Left lung (tissue), 4 donors: ENCODE measurements at regions not wholly inside any gene's neighbourhood (a gene's known extent, or its start where the extent isn't known, plus 50 kb on each side); places are given as distances from the start of the nearest gene placed in this dataset.

ENCODE experiments used
- ATAC-seq: fragments of 200-7000 bp; cut with Tn5 transposase; one replicate; pipeline ENCODE4 v1.9.1; 2020; ENCODE audit warnings: moderate library complexity
- DNase-seq, 4 donors: peaks; one replicate each; pipeline ENCODE4 v3.0.0-alpha.2; 2013 to 2020
- H3K27ac ChIP-seq, 2 donors: fragments of 200-600 bp; sonication (generic) in 1 of 2; one replicate each; pipeline versions ENCODE4 v1.5.0 to v1.8.0; 2020 to 2021
- H3K27me3 ChIP-seq, 2 donors: fragments of 200-600 bp; sonication (generic) in 1 of 2; one replicate each; pipeline versions ENCODE4 v1.5.0 to v1.8.0; 2020 to 2021
- H3K36me3 ChIP-seq, 2 donors: fragments of 200-600 bp; sonication (generic) in 1 of 2; one replicate each; pipeline versions ENCODE4 v1.5.0 to v1.8.0; 2020 to 2021
- H3K4me1 ChIP-seq, 2 donors: fragments of 200-600 bp; one replicate each; pipeline ENCODE4 v1.8.0; 2021
- H3K4me3 ChIP-seq, 2 donors: fragments of 200-600 bp; sonication (generic) in 1 of 2; one replicate each; pipeline versions ENCODE4 v1.5.0 to v1.8.0; 2020 to 2021; ENCODE audit warnings: mild to moderate bottlenecking in 1 of 2
- H3K9me3 ChIP-seq, 2 donors: fragments of 200-600 bp; sonication (generic) in 1 of 2; one replicate each; pipeline versions ENCODE4 v1.5.0 to v1.8.0; 2020 to 2021
- intact Hi-C, 2 donors: fragments of 100-400 bp; cut with DNase I; formaldehyde crosslinking; loops; one replicate each; pipeline versions ENCODE4 v1.11.2 to v1.14.2; 2022
- TF ChIP-seq, protein P1 (sequence below), 2 donors: fragments of 200-600 bp; sonication (generic) in 1 of 2; IDR thresholded peaks; one replicate each; pipeline versions ENCODE4 v1.5.0 to v1.8.0; 2021; ENCODE audit warnings: antibody characterized with exemption in 2 of 2
- donor health status: DM: no; HTN: yes; CAD: no.
- donor health status: DM: no; HTN: no; CAD: no.

- no peak for DNase-seq
- H3K4me3 ChIP-seq: no peak overlapping the region
- no peaks in the 10 kb centered on the region for H3K4me1 ChIP-seq
- no peak for ATAC-seq
- H3K36me3 ChIP-seq: no peaks in the 10 kb centered on the region
- no peak overlapping the region for H3K27ac ChIP-seq
- TF ChIP-seq, protein P1, sequence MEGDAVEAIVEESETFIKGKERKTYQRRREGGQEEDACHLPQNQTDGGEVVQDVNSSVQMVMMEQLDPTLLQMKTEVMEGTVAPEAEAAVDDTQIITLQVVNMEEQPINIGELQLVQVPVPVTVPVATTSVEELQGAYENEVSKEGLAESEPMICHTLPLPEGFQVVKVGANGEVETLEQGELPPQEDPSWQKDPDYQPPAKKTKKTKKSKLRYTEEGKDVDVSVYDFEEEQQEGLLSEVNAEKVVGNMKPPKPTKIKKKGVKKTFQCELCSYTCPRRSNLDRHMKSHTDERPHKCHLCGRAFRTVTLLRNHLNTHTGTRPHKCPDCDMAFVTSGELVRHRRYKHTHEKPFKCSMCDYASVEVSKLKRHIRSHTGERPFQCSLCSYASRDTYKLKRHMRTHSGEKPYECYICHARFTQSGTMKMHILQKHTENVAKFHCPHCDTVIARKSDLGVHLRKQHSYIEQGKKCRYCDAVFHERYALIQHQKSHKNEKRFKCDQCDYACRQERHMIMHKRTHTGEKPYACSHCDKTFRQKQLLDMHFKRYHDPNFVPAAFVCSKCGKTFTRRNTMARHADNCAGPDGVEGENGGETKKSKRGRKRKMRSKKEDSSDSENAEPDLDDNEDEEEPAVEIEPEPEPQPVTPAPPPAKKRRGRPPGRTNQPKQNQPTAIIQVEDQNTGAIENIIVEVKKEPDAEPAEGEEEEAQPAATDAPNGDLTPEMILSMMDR (IDR thresholded peaks at IDR 0.05): no peak
- intact Hi-C loops: no loop called here
- no peaks in the 10 kb centered on the region for H3K27me3 ChIP-seq
- peaks cover 0 to 8% of the 10 kb centered on the region in 2 donors for H3K9me3 ChIP-seq
Measured at GRCh38 chr2:12895017-12895416, 178.3 kb downstream of the TRIB2 start.

DNA sequence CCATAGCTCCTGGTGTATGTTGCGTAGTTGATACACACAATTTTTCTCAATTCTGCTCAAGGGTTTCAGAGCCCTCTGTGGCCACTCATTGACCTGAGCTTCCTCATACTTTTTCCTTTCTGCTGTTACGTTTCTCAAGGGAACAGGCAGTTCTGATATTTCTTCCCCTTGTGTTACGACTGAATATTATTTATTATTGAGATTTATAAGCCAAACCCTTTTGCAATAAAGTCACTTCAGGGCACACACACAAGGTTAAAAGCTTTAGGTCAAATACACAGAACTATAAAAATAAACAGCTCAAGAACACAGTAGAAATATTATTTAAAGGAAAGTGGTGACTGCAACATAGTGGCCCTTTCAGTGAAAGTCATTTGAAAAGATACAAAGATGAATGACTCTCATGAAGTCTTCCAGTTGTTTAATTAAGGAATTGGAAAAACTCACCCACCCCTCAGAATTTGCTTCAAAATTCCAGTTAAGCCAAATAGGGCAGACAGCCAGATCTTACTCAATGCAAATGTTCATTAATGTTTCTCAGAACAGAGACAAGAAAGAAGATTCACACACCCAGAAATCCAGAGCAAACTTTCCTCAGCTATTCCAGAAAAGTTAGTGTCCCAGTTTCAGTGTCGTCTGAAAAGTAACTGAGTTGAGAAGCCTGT lies 179.7 kb downstream of the TRIB2 start:
- ATAC-seq (no peak), DNase-seq (peak in 1 of 4 donors; percentile 18)
- H3K27ac ChIP-seq: no peak overlapping the region
- no peaks in the 10 kb centered on the region for H3K36me3 ChIP-seq
- no peaks in the 10 kb centered on the region for H3K4me1 ChIP-seq
- TF ChIP-seq, protein P1 (IDR thresholded peaks at IDR 0.05): no peak
- H3K27me3 ChIP-seq: no peaks in the 10 kb centered on the region
- no peak overlapping the region for H3K4me3 ChIP-seq
- H3K9me3 ChIP-seq: peaks cover 0 to 8% of the 10 kb centered on the region in 2 donors
- intact Hi-C loops: no loop called here

DNA sequence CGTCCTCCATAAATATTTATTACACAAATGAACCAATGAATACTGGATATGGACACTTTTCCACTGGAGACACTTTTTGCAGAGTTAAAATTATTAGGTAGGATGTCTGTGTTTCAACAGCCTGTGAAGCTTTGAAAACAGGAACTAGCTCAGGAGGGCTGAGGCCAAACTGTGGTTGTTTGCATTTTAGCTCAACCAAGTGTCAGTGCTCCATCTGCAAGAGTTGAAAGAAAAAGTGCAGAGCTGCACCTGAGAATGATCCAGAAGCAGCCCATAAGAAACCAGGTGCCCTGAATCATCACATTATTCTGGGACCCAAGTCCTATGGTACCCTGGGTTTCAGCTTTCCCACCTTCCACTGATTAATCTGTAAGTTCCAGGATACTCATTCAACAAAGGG lies 180.4 kb downstream of the TRIB2 start:
- ATAC-seq: no peak
- TF ChIP-seq, protein P1 (IDR thresholded peaks at IDR 0.05): no peak
- intact Hi-C loops: no loop called here
- H3K27ac ChIP-seq: no peak overlapping the region
- peaks cover 0 to 4% of the 10 kb centered on the region in 2 donors for H3K9me3 ChIP-seq
- DNase-seq: no peak
- H3K36me3 ChIP-seq: no peaks in the 10 kb centered on the region
- no peaks in the 10 kb centered on the region for H3K4me1 ChIP-seq
- no peak overlapping the region for H3K4me3 ChIP-seq
- no peaks in the 10 kb centered on the region for H3K27me3 ChIP-seq

GRCh38 chr2:12903272-12903671 lies 186.5 kb downstream of the TRIB2 start:
- H3K27ac ChIP-seq: no peak overlapping the region
- ATAC-seq (no peak), DNase-seq (no peak)
- no peaks in the 10 kb centered on the region for H3K4me1 ChIP-seq
- H3K9me3 ChIP-seq: no peaks in the 10 kb centered on the region
- TF ChIP-seq, protein P1 (IDR thresholded peaks at IDR 0.05): no peak
- H3K27me3 ChIP-seq: no peaks in the 10 kb centered on the region
- H3K4me3 ChIP-seq: no peak overlapping the region
- no peaks in the 10 kb centered on the region for H3K36me3 ChIP-seq
- intact Hi-C loops: no loop called here

DNA sequence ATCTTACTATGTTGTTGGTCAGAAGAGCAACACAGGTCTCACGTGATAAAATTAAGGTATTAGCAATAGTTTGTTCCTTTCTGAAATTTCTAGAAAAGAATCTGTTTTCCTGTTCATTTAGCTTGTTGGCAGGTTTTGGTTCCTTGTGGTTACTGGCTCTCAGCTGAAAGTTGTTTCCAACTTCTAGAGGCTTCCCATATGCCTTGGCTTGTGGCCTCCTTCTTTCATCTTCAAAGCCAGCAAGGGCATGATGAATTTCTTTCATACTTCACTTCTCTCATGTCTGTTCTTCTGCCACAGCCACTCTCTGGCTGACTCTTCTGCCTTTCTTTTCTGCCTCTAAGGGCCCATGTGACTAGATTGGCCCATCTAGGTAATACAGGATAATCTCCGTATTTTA lies 193.7 kb downstream of the TRIB2 start:
- no peaks in the 10 kb centered on the region for H3K27me3 ChIP-seq
- intact Hi-C loops: no loop called here
- TF ChIP-seq, protein P1 (IDR thresholded peaks at IDR 0.05): no peak
- ATAC-seq: no peak
- no peak overlapping the region for H3K27ac ChIP-seq
- H3K9me3 ChIP-seq: no peaks in the 10 kb centered on the region
- DNase-seq: no peak
- no peak overlapping the region for H3K4me3 ChIP-seq
- H3K36me3 ChIP-seq: no peaks in the 10 kb centered on the region
- no peaks in the 10 kb centered on the region for H3K4me1 ChIP-seq
